ENCODE measurements at regions not wholly inside any gene's neighbourhood (a gene's known extent, or its start where the extent isn't known, plus 50 kb on each side); places are given as distances from the start of the nearest gene placed in this dataset.

- no peak overlapping the region for H3K27ac ChIP-seq (ENCODE audit: low read depth, low read length)
- no peaks in the 10 kb centered on the region for H3K9me3 ChIP-seq (ENCODE audit: control insufficient read depth in 3 of 3, low read length in 3 of 3)
- H3K4me1 ChIP-seq (ENCODE audit: control insufficient read depth in 3 of 3, insufficient read depth in 3 of 3, low read length in 3 of 3) = peaks cover 4 to 17% (median 10%) of the 10 kb centered on the region in 3 donors
- no peaks in the 10 kb centered on the region for H3K27me3 ChIP-seq (ENCODE audit: control insufficient read depth in 3 of 3, insufficient read depth in 3 of 3, low read length in 3 of 3)
- H3K4me3 ChIP-seq (ENCODE audit: low read length in 3 of 3) = no peak overlapping the region
- no peaks in the 10 kb centered on the region for H3K36me3 ChIP-seq (ENCODE audit: control insufficient read depth in 3 of 3, insufficient read depth in 3 of 3, low read length in 3 of 3)
- H3K9ac ChIP-seq (ENCODE audit: low read depth in 1 of 3, low read length in 3 of 3) = no peak overlapping the region
Observed at GRCh38 chr2:64211276-64211921, 67.2 kb upstream of the PELI1 start.

DNA sequence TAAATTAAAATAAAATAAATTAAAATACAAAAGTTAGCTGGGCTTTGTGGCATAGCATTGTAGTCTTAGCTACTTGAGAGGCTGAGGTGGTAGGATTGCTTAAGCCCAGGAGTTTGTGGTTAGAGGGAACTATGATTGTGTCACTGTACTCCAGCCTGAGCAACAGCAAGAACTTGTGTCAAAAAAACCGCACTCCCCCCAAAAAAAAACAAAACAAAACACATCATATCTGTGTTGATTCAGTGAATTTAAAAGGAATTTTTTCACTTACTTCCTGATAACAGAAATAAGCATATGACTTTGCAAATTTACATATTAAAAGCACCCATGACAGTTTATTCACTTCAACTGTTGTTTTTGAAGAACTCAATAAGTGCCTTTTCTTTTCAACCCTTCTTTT is 68.1 kb upstream of the PELI1 start:
- H3K9me3 ChIP-seq (ENCODE audit: control insufficient read depth in 3 of 3, low read length in 3 of 3) = no peaks in the 10 kb centered on the region
- H3K4me1 ChIP-seq (ENCODE audit: control insufficient read depth in 3 of 3, insufficient read depth in 3 of 3, low read length in 3 of 3) = peaks cover 4 to 17% (median 10%) of the 10 kb centered on the region in 3 donors
- no peaks in the 10 kb centered on the region for H3K27me3 ChIP-seq (ENCODE audit: control insufficient read depth in 3 of 3, insufficient read depth in 3 of 3, low read length in 3 of 3)
- H3K9ac ChIP-seq (ENCODE audit: low read depth in 1 of 3, low read length in 3 of 3) = no peak overlapping the region
- H3K4me3 ChIP-seq (ENCODE audit: low read length in 3 of 3) = no peak overlapping the region
- no peaks in the 10 kb centered on the region for H3K36me3 ChIP-seq (ENCODE audit: control insufficient read depth in 3 of 3, insufficient read depth in 3 of 3, low read length in 3 of 3)
- H3K27ac ChIP-seq (ENCODE audit: low read depth, low read length) = peak overlapping the region; percentile 14

DNA sequence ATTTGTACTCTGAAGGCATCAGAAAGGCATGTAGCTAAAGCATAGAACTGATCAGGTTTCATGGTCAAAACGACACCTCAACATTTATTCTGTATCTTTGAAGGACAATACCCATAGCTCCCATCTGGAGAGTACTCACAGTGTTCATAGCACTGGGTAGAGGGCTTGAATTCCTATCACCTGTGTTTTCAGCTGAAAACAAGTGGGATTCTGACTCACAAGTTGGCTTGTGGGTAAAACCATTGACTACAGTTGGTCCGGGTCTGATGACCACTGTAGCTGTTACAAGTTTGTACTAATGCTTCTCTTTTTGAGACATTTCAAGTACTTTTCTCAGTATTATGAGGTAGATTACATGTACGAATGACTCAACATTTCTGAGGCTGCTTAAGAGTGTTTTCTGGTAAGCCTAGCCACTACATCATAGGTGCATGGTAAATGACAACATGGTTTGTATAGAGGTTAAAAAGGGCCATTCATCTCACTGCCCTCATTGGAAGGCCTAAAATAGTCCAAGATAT is 68.6 kb upstream of the PELI1 start:
- Histone ChIP-seq H3K27me3 (ENCODE audit: control insufficient read depth in 3 of 3, insufficient read depth in 3 of 3, low read length in 3 of 3) (no peaks in the 10 kb centered on the region), H3K9me3 (ENCODE audit: control insufficient read depth in 3 of 3, low read length in 3 of 3) (no peaks in the 10 kb centered on the region), H3K4me1 (ENCODE audit: control insufficient read depth in 3 of 3, insufficient read depth in 3 of 3, low read length in 3 of 3) (peaks cover 4 to 17% (median 10%) of the 10 kb centered on the region in 3 donors), H3K9ac (ENCODE audit: low read depth in 1 of 3, low read length in 3 of 3) (no peak overlapping the region), H3K36me3 (ENCODE audit: control insufficient read depth in 3 of 3, insufficient read depth in 3 of 3, low read length in 3 of 3) (no peaks in the 10 kb centered on the region), H3K27ac (ENCODE audit: low read depth, low read length) (peak overlapping the region; percentile 14), H3K4me3 (ENCODE audit: low read length in 3 of 3) (no peak overlapping the region)

GRCh38 chr2:64213532-64214275 is 69.5 kb upstream of the PELI1 start:
- Histone ChIP-seq H3K27me3 (ENCODE audit: control insufficient read depth in 3 of 3, insufficient read depth in 3 of 3, low read length in 3 of 3) (no peaks in the 10 kb centered on the region), H3K9me3 (ENCODE audit: control insufficient read depth in 3 of 3, low read length in 3 of 3) (no peaks in the 10 kb centered on the region), H3K36me3 (ENCODE audit: control insufficient read depth in 3 of 3, insufficient read depth in 3 of 3, low read length in 3 of 3) (no peaks in the 10 kb centered on the region), H3K9ac (ENCODE audit: low read depth in 1 of 3, low read length in 3 of 3) (no peak overlapping the region), H3K4me3 (ENCODE audit: low read length in 3 of 3) (no peak overlapping the region), H3K4me1 (ENCODE audit: control insufficient read depth in 3 of 3, insufficient read depth in 3 of 3, low read length in 3 of 3) (peaks cover 4 to 17% (median 10%) of the 10 kb centered on the region in 3 donors), H3K27ac (ENCODE audit: low read depth, low read length) (peak overlapping the region; percentile 23)

DNA sequence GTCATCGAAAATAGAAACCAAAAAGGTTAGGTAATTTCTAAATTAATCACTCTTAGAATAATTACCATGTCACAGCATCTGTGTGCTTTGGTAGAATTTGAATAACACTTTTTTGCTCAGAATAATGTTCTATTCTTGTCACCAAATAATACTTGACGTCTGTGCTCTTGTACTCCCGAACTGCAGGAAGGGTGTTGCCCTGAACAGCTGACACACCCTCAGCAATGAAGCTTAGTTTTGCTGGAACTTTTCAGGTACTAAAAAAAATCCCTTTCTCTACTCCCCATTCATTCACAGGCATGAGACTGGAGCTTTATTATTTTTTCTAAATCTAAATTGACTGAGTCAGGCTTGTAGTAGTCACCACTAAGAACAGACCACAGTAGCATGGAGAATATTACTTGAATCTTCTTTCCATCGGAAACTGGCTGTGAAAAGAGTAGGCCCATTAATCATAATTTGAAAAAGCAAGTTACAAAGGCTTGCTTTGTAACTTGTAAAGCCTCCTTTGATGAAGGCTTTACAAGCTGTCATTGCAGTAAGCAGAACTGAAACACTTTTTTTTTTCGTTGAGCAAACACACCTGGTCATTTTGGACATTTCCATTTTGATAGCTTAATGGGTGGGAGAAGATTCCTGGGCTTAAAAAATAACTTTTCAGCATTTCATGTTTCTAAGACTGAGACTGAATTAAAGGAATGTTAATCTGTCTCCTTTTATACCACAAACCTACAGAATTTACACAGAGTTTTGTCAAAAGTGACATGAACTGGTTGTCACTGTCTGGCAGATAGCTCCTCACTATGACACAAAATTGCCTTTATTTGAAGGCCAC is 70.3 kb upstream of the PELI1 start:
- Histone ChIP-seq H3K36me3 (ENCODE audit: control insufficient read depth in 3 of 3, insufficient read depth in 3 of 3, low read length in 3 of 3) (no peaks in the 10 kb centered on the region), H3K9ac (ENCODE audit: low read depth in 1 of 3, low read length in 3 of 3) (no peak overlapping the region), H3K27ac (ENCODE audit: low read depth, low read length) (peak overlapping the region; percentile 23), H3K27me3 (ENCODE audit: control insufficient read depth in 3 of 3, insufficient read depth in 3 of 3, low read length in 3 of 3) (no peaks in the 10 kb centered on the region), H3K4me3 (ENCODE audit: low read length in 3 of 3) (no peak overlapping the region), H3K4me1 (ENCODE audit: control insufficient read depth in 3 of 3, insufficient read depth in 3 of 3, low read length in 3 of 3) (peaks cover 4 to 17% (median 10%) of the 10 kb centered on the region in 3 donors), H3K9me3 (ENCODE audit: control insufficient read depth in 3 of 3, low read length in 3 of 3) (no peaks in the 10 kb centered on the region)

DNA sequence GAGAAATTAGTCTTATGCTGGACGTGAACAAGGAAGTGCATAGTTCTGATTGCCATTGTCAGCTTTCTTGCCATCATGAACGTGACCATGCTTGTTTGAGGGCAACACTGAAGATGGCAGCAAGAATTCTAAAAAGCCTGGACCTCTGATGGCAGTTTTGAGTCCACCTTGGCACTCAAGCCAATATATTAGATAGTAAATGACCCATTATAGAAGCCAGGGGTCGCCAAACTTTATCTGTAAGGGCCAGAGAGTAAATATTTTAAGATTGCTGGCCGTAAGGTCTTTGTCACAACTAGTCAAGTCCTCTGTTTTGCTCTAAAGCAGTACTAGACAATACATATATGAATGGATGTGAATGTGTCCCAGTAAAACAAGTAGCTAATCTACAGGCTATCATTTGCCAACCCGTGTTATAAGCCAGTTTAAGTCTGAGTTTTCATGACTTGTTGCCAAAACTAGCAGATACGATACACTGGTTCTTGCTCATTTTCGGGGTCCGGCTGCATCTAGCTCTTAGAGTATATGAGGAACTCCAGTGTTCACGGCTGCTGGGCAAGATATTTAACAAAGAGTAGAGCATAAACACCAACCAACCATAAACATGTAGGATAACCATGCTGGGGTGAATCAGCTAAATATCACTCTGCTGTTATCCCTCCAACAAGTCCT is 73.1 kb upstream of the PELI1 start:
- Histone ChIP-seq H3K36me3 (ENCODE audit: control insufficient read depth in 3 of 3, insufficient read depth in 3 of 3, low read length in 3 of 3) (no peaks in the 10 kb centered on the region), H3K27ac (ENCODE audit: low read depth, low read length) (no peak overlapping the region), H3K4me3 (ENCODE audit: low read length in 3 of 3) (no peak overlapping the region), H3K27me3 (ENCODE audit: control insufficient read depth in 3 of 3, insufficient read depth in 3 of 3, low read length in 3 of 3) (no peaks in the 10 kb centered on the region), H3K9me3 (ENCODE audit: control insufficient read depth in 3 of 3, low read length in 3 of 3) (no peaks in the 10 kb centered on the region), H3K9ac (ENCODE audit: low read depth in 1 of 3, low read length in 3 of 3) (no peak overlapping the region), H3K4me1 (ENCODE audit: control insufficient read depth in 3 of 3, insufficient read depth in 3 of 3, low read length in 3 of 3) (peaks cover 8 to 18% (median 10%) of the 10 kb centered on the region in 3 donors)

DNA sequence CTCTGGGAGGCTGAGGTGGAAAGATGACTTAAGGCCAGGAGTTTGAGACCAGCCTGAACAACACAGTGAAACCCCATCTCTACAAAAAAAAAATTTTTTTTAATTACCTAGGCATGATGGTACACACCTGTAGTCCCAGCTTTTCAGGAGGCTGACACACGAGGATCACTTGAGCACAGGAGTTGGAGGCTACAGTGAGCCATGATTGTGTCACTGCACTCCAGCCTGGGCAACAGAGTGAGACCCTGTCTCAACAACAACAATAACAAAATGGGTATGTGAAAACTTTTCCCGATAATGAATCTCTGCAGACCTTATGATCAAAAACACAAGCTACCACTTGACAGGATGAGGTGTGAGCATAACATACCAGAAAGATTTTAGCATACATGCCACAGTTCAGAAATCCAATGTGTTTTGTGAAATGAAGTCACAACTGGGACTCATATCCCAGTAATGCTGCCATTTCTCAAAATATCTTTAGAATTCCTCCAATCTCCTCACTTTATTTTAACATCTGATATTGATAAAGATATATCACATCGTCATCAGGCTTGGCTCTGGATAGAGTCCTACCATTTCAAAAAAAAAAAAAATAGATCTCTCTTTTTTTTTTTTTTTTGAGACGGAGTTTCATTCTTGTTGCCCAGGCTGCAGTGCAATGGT is 74.0 kb upstream of the PELI1 start:
- Histone ChIP-seq H3K9me3 (ENCODE audit: control insufficient read depth in 3 of 3, low read length in 3 of 3) (no peaks in the 10 kb centered on the region), H3K4me1 (ENCODE audit: control insufficient read depth in 3 of 3, insufficient read depth in 3 of 3, low read length in 3 of 3) (peaks cover 10 to 19% (median 11%) of the 10 kb centered on the region in 3 donors), H3K27me3 (ENCODE audit: control insufficient read depth in 3 of 3, insufficient read depth in 3 of 3, low read length in 3 of 3) (no peaks in the 10 kb centered on the region), H3K9ac (ENCODE audit: low read depth in 1 of 3, low read length in 3 of 3) (no peak overlapping the region), H3K27ac (ENCODE audit: low read depth, low read length) (no peak overlapping the region), H3K4me3 (ENCODE audit: low read length in 3 of 3) (no peak overlapping the region), H3K36me3 (ENCODE audit: control insufficient read depth in 3 of 3, insufficient read depth in 3 of 3, low read length in 3 of 3) (no peaks in the 10 kb centered on the region)

GRCh38 chr2:64219149-64219548 is 74.9 kb upstream of the PELI1 start:
- no peak overlapping the region for H3K9ac ChIP-seq (ENCODE audit: low read depth in 1 of 3, low read length in 3 of 3)
- no peak overlapping the region for H3K4me3 ChIP-seq (ENCODE audit: low read length in 3 of 3)
- no peaks in the 10 kb centered on the region for H3K27me3 ChIP-seq (ENCODE audit: control insufficient read depth in 3 of 3, insufficient read depth in 3 of 3, low read length in 3 of 3)
- peaks cover 5 to 12% (median 9%) of the 10 kb centered on the region in 3 donors for H3K4me1 ChIP-seq (ENCODE audit: control insufficient read depth in 3 of 3, insufficient read depth in 3 of 3, low read length in 3 of 3)
- H3K9me3 ChIP-seq (ENCODE audit: control insufficient read depth in 3 of 3, low read length in 3 of 3) = no peaks in the 10 kb centered on the region
- H3K36me3 ChIP-seq (ENCODE audit: control insufficient read depth in 3 of 3, insufficient read depth in 3 of 3, low read length in 3 of 3) = no peaks in the 10 kb centered on the region
- no peak overlapping the region for H3K27ac ChIP-seq (ENCODE audit: low read depth, low read length)

DNA sequence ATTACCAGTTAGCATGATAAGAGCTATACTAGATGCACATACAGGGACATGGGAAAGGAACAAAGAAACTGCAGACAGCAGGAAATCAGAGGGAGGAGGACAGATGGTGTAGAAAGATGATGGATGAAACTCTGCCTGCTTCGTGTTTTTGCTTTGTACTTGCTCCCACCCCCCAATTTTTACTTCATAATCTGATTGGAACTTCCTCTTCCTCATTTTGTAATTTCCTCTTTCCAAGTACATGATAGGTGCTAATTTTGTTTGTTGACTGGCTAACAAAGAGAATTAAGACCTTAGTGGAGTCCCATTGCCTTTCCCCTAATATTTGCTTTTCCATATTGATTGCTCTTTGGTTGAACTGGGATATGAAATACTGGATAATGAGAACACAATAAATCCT is 76.0 kb upstream of the PELI1 start:
- Histone ChIP-seq H3K36me3 (ENCODE audit: control insufficient read depth in 3 of 3, insufficient read depth in 3 of 3, low read length in 3 of 3) (no peaks in the 10 kb centered on the region), H3K27ac (ENCODE audit: low read depth, low read length) (no peak overlapping the region), H3K27me3 (ENCODE audit: control insufficient read depth in 3 of 3, insufficient read depth in 3 of 3, low read length in 3 of 3) (no peaks in the 10 kb centered on the region), H3K9me3 (ENCODE audit: control insufficient read depth in 3 of 3, low read length in 3 of 3) (no peaks in the 10 kb centered on the region), H3K4me3 (ENCODE audit: low read length in 3 of 3) (no peak overlapping the region), H3K4me1 (ENCODE audit: control insufficient read depth in 3 of 3, insufficient read depth in 3 of 3, low read length in 3 of 3) (peaks cover 5 to 9% (median 8%) of the 10 kb centered on the region in 3 donors), H3K9ac (ENCODE audit: low read depth in 1 of 3, low read length in 3 of 3) (no peak overlapping the region)
